Stimulated activated CD4-positive, alpha-beta T cell treated with anti-CD3 and anti-CD28 coated beads, Interleukin-12 subunit alpha, Interleukin-12 subunit beta, amount 100 ng/mL, for 48 hours (primary cell): ENCODE measurements at regions not wholly inside any gene's neighbourhood (a gene's known extent, or its start where the extent isn't known, plus 50 kb on each side); places are given as distances from the start of the nearest gene placed in this dataset.
"Not testable (repeated sequence)": the region's sequence is repeated elsewhere in the genome, so short reads cannot be mapped to it uniquely, and the experiment has no call there.

Experiments used
- DNase-seq, 3 donors: peaks; one replicate each; pipeline ENCODE4 v3.0.0-alpha.2; 2020; ENCODE audit warnings: low read depth in 2 of 3, low spot score in 1 of 3

- no peak for DNase-seq
These were observed 104.6 kb upstream of the PLEKHG1 start for GRCh38 chr6:150495126-150495525.

DNA sequence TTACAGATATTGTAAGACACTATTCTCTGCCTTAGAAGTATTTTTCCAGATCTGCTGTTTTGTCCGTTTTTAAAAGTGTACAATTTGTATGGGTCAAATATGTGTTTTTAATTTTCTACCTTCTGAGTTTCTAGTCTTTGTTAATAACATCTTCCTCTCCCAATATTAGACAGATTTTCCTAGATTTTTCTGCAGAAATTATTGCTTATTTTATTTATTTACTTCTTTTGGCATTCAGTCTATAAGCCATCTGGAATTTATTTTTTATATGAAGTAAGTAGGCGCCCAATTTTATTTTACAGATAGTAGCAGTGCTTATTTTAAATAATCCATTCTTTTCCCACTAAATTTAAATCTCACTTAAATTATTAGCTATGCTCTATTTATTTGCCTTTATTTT lies 103.1 kb upstream of the PLEKHG1 start:
- no peak for DNase-seq

GRCh38 chr6:150499882-150500312 lies 99.8 kb upstream of the PLEKHG1 start:
- DNase-seq: no peak

DNA sequence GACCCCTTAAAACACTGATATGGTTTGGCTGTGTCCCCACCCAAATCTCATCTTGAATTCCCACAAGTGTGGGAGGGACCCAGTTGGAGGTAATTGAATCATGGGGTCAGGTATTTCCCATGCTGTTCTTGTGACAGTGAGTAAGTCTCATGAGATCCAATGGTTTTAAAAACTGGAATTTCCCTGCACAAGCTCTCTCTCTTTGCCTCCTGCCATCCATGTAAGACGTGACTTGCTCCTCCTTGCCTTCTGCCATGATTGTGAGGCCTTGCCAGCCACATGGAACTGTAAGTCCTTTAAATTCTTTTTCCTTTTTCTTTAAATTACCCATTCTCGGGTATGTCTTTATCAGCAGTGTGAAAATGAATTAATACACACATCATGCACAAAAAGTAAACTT lies 99.1 kb upstream of the PLEKHG1 start:
- not testable (repeated sequence) for DNase-seq

DNA sequence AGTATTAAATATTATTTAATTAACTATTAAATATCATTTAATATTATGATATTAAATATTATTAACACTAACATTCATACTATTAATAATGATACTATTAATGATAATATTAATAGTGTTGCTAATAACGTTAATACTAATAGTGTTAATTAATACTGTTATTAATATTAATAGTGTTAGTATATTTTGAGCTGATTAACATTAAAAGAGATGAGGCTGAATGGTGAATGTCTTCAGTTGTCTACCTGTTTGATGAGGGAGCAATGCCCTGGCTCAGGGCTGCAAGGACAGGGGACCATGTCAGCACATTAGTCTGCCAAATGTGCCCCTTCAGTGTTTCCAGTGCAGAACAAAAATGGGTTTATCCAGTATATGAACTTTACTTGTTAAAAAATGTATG lies 96.6 kb upstream of the PLEKHG1 start:
- no peak for DNase-seq

GRCh38 chr6:150503586-150504339 lies 95.9 kb upstream of the PLEKHG1 start:
- no peak for DNase-seq

GRCh38 chr6:150507361-150507760 lies 92.3 kb upstream of the PLEKHG1 start:
- not testable (repeated sequence) for DNase-seq

DNA sequence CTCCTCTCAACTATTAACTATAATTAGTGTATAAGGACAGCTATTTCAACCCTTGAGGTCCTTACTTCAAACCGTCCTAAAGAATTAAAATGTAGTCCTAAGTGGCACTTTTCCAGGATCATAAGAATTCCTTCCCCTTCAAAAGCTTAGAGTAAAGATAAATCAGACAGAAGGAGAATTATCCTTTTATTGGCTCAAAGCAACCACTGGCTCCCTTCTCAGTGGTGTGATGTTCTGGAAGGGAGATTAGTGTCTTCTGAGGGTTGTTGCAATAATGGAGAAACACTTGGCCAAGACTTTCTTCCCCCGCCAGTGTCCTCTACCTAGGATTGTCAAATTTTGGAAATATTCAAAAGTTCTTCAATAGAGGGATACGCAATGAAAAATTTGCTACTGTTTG lies 89.1 kb upstream of the PLEKHG1 start:
- DNase-seq: no peak

- no peak for DNase-seq
These were observed 88.4 kb upstream of the PLEKHG1 start for GRCh38 chr6:150511313-150511712.

DNA sequence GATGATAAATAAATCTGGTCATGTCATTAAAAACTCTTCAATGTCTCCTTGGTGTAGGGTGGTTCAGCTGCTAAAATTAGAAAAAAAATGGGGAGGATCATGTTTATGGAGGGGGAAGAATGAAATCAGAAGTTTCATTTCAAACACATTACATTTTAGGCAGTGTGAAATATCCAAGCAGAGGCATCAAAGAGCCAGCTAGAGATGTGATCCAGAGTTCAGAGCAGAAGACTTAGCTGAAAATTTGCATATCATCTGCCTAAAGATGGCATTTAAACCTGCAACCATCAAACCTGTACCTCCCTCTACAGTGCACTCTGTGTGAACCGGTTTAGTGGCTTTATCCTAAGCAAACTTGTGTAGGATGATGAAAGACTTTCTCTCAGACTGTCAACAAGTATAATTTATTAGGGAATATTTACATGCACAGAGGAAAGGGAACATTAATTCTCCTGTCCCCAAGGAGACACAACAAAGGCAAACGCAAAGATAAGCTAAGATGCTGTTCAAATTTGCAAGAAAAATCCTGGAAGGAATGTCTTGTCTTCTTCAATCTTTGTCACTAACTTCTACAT lies 84.8 kb upstream of the PLEKHG1 start:
- DNase-seq: no peak

DNA sequence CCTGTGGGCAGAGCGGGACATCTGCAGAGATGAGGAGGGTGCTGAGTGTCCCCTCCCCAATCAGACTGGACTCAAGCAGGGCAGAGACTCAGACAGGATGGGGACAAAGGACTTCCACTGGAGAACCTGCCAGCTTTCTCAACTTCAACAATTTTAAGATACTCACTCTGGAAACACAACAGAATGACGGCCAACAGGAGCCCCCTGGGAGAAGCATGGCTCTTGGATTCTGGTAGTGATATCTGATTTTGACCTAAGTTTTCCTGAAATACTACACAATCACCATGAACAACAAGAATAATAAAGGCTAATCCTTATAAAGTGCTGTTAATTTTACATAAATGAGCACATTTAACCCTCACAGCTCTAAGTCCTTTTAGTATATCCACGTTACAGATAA lies 83.5 kb upstream of the PLEKHG1 start:
- no peak for DNase-seq

- DNase-seq: no peak
These were observed 82.5 kb upstream of the PLEKHG1 start for GRCh38 chr6:150517175-150517574.

DNA sequence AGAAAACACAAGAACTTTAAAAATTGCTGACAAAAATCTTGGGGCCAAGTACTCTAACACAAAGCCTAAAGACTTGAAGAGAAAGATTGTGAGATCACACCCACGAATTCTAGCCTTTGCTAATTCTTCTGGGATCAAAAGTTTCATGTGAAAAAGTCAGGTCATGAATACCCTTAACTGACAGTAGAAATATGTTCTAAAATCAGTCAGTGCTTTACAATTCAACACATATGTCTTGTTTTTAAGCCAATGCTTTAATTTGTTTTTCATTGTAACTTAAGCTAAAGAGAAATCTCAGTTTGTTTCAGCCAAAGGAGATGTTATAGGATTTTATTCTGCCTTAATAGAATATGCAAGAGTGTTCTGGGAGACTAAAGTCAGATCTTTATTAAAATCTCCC lies 78.2 kb upstream of the PLEKHG1 start:
- DNase-seq: no peak

GRCh38 chr6:150523216-150523615 lies 76.5 kb upstream of the PLEKHG1 start:
- DNase-seq: not testable (repeated sequence)

DNA sequence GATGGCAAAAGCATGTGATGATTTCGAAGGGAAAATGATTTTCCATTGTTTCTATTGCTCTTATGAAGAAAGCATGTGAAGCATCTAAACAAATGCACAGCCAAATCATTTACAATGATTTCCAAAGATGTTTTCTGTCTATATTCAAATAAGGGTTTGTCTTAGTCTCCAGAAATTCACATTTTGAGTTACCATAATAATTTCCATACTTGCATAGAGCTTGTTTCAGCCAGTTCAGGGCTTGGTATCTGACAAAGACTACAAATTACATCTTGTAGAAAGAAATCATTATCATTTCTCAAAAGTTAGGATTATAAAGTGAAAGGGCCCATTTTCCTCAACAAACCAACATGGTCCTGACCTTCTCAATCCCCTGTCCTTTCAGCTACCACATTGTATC lies 74.4 kb upstream of the PLEKHG1 start:
- DNase-seq: no peak

DNA sequence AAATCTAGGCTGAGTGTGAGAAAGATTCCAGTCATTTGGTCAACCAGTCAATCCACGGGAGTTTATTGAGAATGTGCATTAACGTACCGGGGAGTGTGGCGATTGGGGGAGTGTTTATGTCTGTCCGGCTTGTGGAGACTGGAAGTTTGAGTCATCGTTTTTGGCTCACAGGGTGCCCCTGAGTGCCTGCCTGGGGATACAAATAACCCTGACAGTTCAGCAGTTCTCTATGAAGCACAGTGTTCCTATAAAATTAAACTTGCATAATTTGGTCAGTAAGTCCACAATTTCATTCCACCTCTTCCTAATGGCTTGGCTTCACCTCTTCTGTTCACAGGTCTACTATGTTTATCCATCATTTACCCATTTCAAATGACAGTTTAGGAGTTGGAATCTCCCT lies 72.6 kb upstream of the PLEKHG1 start:
- DNase-seq: no peak

DNA sequence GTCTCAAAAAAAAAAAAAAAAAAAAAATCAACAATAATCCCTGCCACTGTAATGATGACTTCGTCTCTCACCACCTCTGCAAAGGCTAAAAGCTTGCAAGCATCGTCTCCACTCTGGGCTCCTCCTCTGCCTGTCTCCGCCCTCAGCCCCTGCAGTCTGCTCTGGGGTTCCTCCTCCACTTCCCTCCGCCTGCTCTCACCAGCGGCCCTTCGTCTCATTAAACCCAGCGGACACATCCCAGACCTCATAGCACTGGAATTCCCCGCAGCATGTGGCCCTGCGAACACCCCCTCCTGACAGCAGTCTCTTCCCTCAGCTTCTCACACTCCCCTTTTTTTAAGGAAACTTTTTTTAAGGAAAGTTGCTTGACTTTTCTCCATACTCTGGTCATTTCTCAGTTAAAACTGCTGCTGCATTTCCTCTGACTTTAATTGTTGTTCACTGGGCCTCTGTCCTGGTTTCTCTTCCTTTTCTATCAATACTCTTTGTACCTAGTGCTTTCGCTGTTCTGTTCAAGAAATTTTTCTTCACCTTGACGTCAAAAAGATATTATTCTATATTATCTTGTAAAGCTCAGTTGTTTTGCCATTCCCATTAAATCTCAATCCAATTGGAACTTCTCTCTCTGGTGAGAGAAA lies 70.9 kb upstream of the PLEKHG1 start:
- DNase-seq: no peak

DNA sequence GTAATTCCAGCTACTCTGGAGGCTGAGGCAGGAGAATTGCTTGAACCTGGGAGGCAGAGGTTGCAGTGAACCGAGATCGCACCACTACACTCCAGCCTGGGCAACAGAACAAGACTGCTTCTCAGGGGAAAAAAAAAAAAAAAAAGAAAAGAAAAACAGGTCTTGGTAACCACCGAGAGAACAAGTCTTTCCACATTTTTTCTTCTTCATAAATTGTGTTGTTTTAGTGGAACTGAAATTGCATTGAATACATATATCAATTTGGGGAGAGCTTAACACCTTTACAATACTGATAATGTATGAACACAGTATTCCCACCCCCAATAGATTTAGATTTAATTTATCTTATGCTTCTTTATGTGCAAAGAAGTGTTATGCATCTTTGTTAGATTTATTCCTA lies 70.0 kb upstream of the PLEKHG1 start:
- no peak for DNase-seq

GRCh38 chr6:150531957-150532356 lies 67.7 kb upstream of the PLEKHG1 start:
- DNase-seq: no peak

- no peak for DNase-seq
These were observed 65.1 kb upstream of the PLEKHG1 start for GRCh38 chr6:150534553-150534952.

- DNase-seq: no peak
These were observed 64.4 kb upstream of the PLEKHG1 start for GRCh38 chr6:150535151-150535804.

DNA sequence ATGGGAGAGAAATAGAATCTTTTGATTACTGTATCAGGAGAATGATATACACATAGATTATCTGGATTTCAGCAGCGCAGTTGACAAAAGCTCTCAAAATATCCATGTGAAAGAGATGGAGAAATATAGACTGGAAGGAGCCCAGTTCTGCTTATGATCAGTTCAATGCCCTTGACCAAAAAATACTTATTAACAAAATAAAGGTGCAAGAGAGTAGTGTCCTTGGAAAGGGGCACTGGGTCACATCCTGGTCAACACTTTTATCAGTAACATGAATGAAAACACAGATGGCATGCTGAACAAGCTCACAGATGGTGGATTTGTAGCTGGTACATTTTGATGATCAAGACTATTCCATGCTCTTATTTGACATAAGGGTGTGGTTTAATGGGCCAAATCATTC lies 63.9 kb upstream of the PLEKHG1 start:
- no peak for DNase-seq
